Ovary (tissue), 3 donors: ENCODE measurements at regions not wholly inside any gene's neighbourhood (a gene's known extent, or its start where the extent isn't known, plus 50 kb on each side); places are given as distances from the start of the nearest gene placed in this dataset.

Experiments
- EP300 ChIP-seq: sonication (generic); formaldehyde crosslinking; IDR thresholded peaks from one replicate; pipeline ENCODE4 v1.6.1; 2017; ENCODE audit warnings: antibody characterized with exemption
- POLR2A ChIP-seq: fragments of 450-650 bp; IDR thresholded peaks from one replicate; pipeline ENCODE4 v1.6.1; 2017; ENCODE audit warnings: antibody characterized with exemption, mild to moderate bottlenecking, moderate library complexity
- TF ChIP-seq, protein P1 (sequence below), 3 donors: fragments of 450-650 bp in 2 of 3; fragments of 200-600 bp in 1 of 3; IDR thresholded peaks; one replicate each; pipeline versions ENCODE4 v1.5.1 to v1.8.0; 2016 to 2022; ENCODE audit warnings: antibody characterized with exemption in 3 of 3, mild to moderate bottlenecking in 1 of 3
- donor health status: DM: no; HTN: no; CAD: no.

- TF ChIP-seq, protein P1, sequence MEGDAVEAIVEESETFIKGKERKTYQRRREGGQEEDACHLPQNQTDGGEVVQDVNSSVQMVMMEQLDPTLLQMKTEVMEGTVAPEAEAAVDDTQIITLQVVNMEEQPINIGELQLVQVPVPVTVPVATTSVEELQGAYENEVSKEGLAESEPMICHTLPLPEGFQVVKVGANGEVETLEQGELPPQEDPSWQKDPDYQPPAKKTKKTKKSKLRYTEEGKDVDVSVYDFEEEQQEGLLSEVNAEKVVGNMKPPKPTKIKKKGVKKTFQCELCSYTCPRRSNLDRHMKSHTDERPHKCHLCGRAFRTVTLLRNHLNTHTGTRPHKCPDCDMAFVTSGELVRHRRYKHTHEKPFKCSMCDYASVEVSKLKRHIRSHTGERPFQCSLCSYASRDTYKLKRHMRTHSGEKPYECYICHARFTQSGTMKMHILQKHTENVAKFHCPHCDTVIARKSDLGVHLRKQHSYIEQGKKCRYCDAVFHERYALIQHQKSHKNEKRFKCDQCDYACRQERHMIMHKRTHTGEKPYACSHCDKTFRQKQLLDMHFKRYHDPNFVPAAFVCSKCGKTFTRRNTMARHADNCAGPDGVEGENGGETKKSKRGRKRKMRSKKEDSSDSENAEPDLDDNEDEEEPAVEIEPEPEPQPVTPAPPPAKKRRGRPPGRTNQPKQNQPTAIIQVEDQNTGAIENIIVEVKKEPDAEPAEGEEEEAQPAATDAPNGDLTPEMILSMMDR (IDR thresholded peaks at IDR 0.05), result no peak
- TF ChIP-seq EP300 (no peak), POLR2A (no peak)
These were observed 197.2 kb downstream of the SEMA6A start for GRCh38 chr5:116377276-116378006.
